ENCODE measurements at regions not wholly inside any gene's neighbourhood (a gene's known extent, or its start where the extent isn't known, plus 50 kb on each side); places are given as distances from the start of the nearest gene placed in this dataset.

GRCh38 chr18:8458546-8459215, 150.6 kb upstream of the RAB12 start:
- H3K4me3 ChIP-seq (ENCODE audit: low read depth, low read length), result no peak overlapping the region
- no peak for TF ChIP-seq CTCF (IDR thresholded peaks at IDR 0.05; ENCODE audit: insufficient read depth, low read length, missing control alignments)
- DNase-seq (ENCODE audit: low read depth, low spot score), result no peak
- POLR2A ChIA-PET, result no interaction called here
- CTCF ChIA-PET, result interaction anchor here (1.1 kb wide), 1 partner anchor 22 kb away, joined by 3 read pairs; no protein-coding TSS in a partner anchor

- no peak for TF ChIP-seq CTCF (IDR thresholded peaks at IDR 0.05; ENCODE audit: insufficient read depth, low read length, missing control alignments)
- POLR2A ChIA-PET, result no interaction called here
- no peak overlapping the region for H3K4me3 ChIP-seq (ENCODE audit: low read depth, low read length)
- CTCF ChIA-PET, result interaction anchor here (1.2 to 13.1 kb wide), 3 partner anchors 8 to 19 kb away, joined by 3 to 91 read pairs (median 3); no protein-coding TSS in a partner anchor
- no peak for DNase-seq (ENCODE audit: low read depth, low spot score)
These were observed 148.5 kb upstream of the RAB12 start for GRCh38 chr18:8460748-8461147.

- DNase-seq (ENCODE audit: low read depth, low spot score), result no peak
- TF ChIP-seq CTCF (IDR thresholded peaks at IDR 0.05; ENCODE audit: insufficient read depth, low read length, missing control alignments), result no peak
- POLR2A ChIA-PET, result no interaction called here
- H3K4me3 ChIP-seq (ENCODE audit: low read depth, low read length), result no peak overlapping the region
- CTCF ChIA-PET, result interaction anchor here (1.2 to 13.1 kb wide), 3 partner anchors 7 to 18 kb away, joined by 3 to 91 read pairs (median 3); no protein-coding TSS in a partner anchor
These were observed 147.7 kb upstream of the RAB12 start for GRCh38 chr18:8461544-8461943.

GRCh38 chr18:8462651-8463185, 146.5 kb upstream of the RAB12 start:
- CTCF ChIA-PET, result interaction anchor here (1.4 to 13.1 kb wide), 2 partner anchors 17 to 146 kb away, joined by 3 to 91 read pairs; partner anchors contain the start of gene RAB12
- DNase-seq (ENCODE audit: low read depth, low spot score), result no peak
- TF ChIP-seq CTCF (IDR thresholded peaks at IDR 0.05; ENCODE audit: insufficient read depth, low read length, missing control alignments), result no peak
- POLR2A ChIA-PET, result no interaction called here
- no peak overlapping the region for H3K4me3 ChIP-seq (ENCODE audit: low read depth, low read length)

GRCh38 chr18:8463791-8464190, 145.4 kb upstream of the RAB12 start:
- no peak overlapping the region for H3K4me3 ChIP-seq (ENCODE audit: low read depth, low read length)
- CTCF ChIA-PET, result interaction anchor here (1.4 to 13.1 kb wide), 2 partner anchors 16 to 145 kb away, joined by 3 to 91 read pairs; partner anchors contain the start of gene RAB12
- POLR2A ChIA-PET, result no interaction called here
- no peak for DNase-seq (ENCODE audit: low read depth, low spot score)
- no peak for TF ChIP-seq CTCF (IDR thresholded peaks at IDR 0.05; ENCODE audit: insufficient read depth, low read length, missing control alignments)

GRCh38 chr18:8468191-8468590, 141.0 kb upstream of the RAB12 start:
- no peak for DNase-seq (ENCODE audit: low read depth, low spot score)
- ChIA-PET CTCF (interaction anchor here (0.9 to 13.1 kb wide), 2 partner anchors 7 to 12 kb away, joined by 3 to 91 read pairs; no protein-coding TSS in a partner anchor), POLR2A (no interaction called here)
- no peak for TF ChIP-seq CTCF (IDR thresholded peaks at IDR 0.05; ENCODE audit: insufficient read depth, low read length, missing control alignments)
- H3K4me3 ChIP-seq (ENCODE audit: low read depth, low read length), result no peak overlapping the region
